Fibroblast of lung (primary cell): ENCODE measurements at regions not wholly inside any gene's neighbourhood (a gene's known extent, or its start where the extent isn't known, plus 50 kb on each side); places are given as distances from the start of the nearest gene placed in this dataset.

Experiments used
- CTCF ChIP-seq, 2 donors: IDR thresholded peaks in 1 of 2; conservative IDR thresholded peaks in 1 of 2; 1 replicate in 1 of 2; 2 replicates in 1 of 2; pipeline ENCODE4 v1.5.1; 2011 to 2012; ENCODE audit warnings: low read length in 2 of 2, control low read depth in 1 of 2, inconsistent platforms in 1 of 2, low read depth in 1 of 2, mild to moderate bottlenecking in 1 of 2
- EZH2 ChIP-seq: IDR thresholded peaks from 2 replicates; pipeline ENCODE4 v1.5.1; 2012; ENCODE audit warnings: low read length, control low read depth, mild to moderate bottlenecking; ENCODE audit errors: missing control alignments

DNA sequence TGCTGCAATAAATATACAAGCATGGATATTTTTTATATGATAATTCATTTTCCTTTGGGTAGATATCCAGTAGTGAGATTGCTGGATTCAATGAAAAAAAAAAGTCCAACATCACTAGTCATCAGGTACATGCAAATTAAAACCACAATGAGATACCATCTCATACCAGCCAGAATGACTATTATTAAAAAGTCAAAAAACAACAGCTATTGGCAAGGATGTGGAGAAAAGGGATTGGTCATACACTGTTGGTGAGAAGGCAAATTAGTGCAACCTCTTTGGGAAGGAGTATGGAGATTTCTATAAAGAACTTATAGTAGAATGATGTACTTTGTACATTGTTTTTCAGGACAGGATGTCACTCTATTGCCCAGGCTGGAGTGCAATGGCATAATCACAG is 531.2 kb upstream of the MGAT4C start:
- TF ChIP-seq CTCF (conservative IDR thresholded peaks at IDR 0.05 in 1 of 2, IDR thresholded peaks at IDR 0.05 in 1 of 2; ENCODE audit: low read depth in 1 of 2, low read length in 2 of 2) (no peak), EZH2 (no peak)
